Stimulated activated naive CD8-positive, alpha-beta T cell treated with anti-CD3 and anti-CD28 coated beads, Interleukin-15, Interleukin-2, amounts not matched to agents 100 U/mL and 50 U/mL, for 24 hours (primary cell): ENCODE measurements at regions not wholly inside any gene's neighbourhood (a gene's known extent, or its start where the extent isn't known, plus 50 kb on each side); places are given as distances from the start of the nearest gene placed in this dataset.

ENCODE experiments used
- ATAC-seq: fragments of 150-1000 bp; cut with Tn5 transposase; one replicate; pipeline ENCODE4 v1.10.0; 2021
- DNase-seq: peaks from one replicate; pipeline ENCODE4 v3.0.0; 2021

DNA sequence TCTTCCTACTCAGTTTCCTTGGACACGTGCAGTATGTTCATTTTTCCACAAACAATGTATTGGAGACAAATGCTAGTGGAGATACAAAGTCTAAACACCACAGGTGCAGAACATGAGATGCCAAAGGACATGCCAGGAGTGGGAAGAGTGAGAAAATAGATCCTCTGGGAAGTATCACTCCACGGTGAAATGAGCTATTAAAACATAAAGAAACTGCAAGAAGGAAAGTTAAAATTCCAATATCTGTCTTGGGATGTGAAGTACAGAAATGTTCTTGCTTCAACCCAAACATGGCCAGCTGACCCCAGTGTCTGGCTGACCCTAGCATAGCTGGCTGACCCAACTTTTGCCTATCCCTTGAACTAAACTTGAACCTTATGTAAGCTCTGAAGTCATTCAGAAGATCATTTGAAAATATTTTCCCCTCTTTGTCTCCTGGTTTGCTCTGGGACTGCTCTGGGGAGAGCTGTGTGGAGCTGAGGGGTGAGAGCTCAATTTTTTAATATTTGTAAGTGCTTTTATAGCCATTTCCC, 59.5 kb downstream of the FZD1 start:
- ATAC-seq: no peak
- DNase-seq: no peak

DNA sequence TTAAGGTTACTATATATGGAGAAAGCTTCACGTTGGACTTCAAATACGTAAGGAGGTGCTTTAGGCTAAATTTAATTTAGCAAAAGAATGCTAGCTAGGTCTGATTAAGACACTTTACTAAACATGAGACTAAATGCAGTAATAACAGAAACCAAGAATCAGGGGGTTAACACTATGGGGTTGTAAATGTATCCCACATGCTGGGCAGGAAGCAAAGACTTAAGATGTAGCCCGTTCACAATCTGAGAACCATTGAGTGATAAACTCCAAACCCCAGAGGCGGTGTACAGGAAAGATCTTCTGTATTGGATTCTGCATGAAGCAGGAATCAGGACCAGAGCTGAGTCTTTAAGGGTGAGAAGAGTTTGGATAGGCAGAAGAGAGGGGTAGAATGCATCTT, 60.4 kb downstream of the FZD1 start:
- DNase-seq (no peak), ATAC-seq (no peak)

DNA sequence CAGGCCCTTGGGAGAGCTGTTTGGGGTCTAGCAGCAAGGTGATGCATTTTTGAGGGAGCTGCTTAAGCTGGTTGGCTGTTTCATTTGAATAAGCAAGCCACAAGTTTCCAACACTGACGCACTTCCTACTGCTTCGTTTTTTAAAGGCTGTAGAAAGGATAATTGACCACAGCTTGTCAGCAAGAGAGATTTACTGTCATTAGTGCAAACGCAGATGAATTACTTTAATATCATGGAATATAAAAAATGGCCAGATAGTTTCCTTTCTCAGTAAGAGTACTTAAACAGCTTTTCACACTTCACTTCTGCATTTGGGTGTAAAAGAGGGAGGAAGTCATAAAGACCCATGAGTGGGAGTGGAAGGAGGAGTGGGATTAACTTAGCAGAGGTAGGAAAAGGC, 61.5 kb downstream of the FZD1 start:
- DNase-seq (no peak), ATAC-seq (no peak)

DNA sequence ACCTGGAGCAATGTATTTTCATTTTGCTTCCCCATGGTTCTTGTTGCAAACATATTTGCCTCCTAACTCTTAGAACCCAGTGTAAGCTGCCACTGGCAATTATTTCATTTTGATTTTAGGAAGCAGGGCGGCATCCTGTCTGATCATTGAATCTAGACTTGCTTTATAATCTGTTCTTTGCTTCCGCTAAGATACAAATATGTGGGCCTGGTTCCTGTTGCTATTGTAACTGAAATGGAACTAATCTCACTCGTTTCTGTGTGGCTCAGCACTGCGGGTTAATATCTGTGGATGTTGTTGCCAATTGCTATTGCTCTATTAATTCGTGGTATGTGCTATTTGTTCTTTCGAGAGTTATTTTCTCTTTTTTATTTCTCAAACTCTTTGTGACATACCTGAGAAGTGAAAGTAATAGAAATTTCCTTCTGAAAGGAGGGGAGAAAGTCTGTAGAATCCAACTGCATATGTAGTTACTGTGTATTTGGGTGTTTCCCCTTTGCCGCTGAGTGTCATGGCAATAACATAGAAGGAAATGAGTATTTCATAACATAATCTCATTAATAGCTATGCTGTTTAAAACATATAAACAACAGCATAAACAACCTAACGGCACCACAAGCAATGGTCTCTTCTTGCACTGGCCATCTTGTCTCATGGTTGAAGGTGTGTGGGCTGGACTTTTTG, 62.4 kb downstream of the FZD1 start:
- no peak for DNase-seq

DNA sequence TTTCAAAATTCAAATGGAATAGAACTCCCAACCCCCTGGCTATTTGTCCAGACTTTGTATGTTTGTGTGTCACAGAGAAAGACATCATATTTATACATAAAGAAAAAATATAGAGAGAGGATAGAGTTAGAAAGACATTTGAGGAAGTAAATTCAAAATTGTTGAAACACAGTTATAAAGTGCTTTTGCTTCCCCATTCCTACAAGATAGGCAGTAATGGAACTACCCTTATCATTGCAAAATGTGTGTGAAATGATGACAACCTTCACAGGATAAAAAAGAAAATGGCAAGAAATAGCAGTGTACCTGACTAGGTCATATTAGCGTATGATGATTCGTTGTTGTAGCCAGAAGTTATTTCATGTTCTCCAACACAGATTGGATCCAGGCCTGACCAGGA, 63.1 kb downstream of the FZD1 start:
- ATAC-seq (no peak), DNase-seq (no peak)

More for the DNA sequence above, 62.4 kb downstream of the FZD1 start:
- no peak for ATAC-seq

DNA sequence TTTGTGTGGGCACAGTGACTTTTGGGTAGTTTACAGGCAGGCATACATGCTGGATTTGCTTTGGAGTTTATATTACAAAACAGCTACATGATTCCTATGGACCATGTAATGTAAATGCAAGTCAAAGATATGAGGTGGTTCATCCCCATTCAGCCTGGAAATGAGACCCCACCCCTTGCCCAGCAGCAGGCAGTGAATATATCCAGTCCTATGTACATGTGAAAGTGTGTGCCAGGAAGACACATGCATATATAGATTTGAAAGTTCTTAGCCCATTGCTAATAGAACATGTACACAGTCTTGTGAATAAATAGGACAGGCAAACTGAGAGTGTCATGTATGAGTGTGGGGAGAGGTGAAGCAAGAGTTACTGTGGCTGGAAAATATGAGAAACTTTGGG, 65.3 kb downstream of the FZD1 start:
- DNase-seq: no peak
- ATAC-seq: no peak

DNA sequence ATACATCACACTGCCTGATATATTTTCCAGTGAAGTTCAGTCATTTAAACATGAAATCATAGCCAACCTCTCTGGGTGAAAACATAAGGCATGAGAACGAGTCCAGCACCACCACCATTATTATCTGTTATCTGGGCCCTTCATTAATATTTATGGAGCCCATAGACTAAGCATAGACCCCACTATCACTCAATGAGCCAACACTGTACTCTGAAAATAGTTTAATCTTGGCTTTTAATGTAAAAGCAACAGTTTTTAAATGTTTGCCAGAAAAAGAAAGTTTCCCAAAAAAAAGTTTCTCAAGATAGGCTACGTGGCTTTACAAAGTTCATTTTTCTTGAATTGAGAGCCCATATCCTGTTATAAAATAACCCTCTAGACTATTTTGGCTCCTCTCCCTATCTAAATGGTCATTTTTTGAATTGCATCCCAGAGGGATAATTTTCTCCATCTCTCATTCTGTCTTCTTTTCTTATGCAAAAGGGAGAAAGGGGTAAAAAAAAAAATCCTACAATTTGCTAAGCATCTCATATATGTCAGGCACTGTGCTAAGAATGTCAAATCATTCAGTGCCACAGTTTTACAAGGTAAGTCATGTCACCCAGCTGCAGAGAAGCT, 66.1 kb downstream of the FZD1 start:
- ATAC-seq (no peak), DNase-seq (no peak)

DNA sequence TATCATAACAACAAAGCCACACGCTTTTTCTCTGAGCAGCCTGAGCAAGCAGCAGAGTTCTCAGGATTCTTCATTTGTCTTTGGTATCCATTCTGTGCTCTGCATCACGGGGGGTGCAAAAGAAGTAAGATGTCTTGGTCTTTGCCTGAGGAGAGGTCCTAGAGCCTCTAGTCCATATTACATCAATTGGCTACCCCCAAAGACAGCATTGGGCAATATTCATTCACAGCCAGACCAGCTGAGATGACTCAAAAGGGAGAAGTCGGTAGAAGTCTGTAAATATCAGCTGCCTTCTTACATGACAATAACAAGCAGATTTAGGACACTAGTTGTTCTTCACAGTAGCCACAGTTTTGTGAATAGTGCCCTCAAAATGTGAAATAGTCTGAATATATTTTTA, 66.6 kb downstream of the FZD1 start:
- no peak for DNase-seq
- no peak for ATAC-seq

DNA sequence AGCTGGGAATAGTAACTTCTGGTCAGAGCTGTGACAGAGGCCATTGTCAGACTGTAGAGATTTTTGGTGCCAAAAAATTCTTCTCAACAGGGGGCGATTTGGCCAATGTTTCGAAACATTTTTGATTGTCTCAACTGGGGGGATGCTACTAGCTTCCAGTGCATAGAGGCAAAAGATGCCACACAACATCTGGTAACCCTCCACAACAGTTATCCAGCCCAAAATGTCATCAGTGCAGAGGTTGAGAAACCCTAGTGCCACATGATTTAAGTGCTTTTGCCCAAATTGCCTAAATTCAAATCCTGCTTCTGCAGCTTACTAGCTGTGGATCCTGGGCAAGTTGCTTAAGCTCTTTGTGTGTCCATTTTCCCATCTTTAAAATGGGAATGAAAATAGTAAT, 71.9 kb downstream of the FZD1 start:
- no peak for DNase-seq
- no peak for ATAC-seq

DNA sequence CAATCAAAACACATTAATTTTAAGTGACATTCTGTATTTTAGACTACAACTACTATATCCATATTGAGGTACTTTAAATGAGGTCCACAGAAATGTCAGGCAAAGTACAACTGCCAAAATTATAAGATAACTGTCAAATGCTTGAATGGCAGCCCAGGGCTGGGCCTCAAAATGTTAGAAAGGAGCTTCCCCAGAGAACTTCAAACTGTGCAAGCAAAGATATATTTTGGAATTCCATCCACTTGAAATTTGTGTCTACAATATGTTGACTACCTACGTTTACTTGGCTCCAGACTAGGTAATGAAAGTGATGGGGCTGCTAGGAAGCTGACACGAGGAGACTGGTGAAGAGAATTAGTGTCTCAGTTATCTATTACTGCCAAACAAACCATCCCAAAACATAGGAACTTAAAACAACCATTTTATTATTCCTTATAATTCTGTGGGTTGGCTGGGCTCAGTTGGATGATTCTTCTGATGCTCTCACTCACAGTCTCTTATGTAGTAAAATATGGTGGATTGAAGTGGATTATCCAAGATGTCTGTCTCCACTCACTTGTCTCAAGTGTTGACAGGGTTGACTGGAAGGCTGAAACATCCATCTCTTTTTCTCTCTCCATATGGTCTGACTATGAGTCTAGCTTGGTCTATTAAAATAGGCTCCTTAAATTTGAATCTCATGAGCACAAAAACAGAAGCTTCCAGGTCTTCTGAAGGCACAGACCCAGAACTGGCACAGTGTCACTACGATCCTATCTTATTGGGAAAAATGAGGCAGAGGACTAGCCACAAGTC, 74.2 kb downstream of the FZD1 start:
- no peak for ATAC-seq
- DNase-seq: no peak

DNA sequence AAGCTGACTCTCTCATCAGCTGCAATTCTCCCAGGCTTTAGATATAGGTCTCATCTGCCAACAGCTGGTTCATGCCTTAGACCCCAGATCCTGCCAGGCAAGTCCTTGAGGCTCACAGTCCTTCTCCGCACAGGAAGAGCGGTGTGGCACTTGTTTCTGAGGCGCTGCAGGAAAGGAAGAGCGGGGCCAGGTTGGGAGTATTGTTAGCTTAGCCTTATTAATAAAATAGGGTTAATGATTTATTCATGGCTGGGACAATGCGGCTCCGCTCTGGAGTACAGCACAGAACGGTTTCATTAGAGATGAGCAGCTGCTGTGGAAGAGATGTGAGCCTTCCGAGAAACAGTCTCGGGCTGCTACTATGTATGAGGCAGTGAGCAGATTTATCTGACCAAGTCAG, 78.1 kb downstream of the FZD1 start:
- DNase-seq (no peak), ATAC-seq (no peak)

DNA sequence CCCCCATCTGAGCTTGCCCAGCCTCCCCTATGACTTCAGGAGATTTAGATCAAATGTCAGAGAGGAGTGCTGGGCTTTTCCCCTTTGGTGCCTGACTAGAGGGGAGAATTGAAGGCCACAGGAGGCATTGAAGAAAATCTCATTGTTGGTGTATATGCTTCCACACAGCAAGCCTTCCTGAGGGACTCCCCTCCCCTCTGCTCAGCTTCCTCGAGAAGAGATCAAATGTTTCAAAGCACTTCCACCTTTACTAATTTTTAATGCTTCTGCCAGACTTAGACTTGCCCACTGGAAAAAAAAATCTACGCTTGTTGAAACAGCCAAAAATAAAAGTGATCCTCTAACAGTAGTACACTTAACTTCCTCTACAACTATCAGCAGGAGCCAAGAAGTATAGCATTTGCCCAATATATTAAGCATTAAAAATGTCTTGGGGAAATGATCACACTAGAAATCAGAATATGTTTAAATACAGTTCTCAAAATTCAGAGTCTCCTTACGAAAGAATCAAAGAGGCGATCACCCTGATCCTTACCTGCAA, 79.3 kb downstream of the FZD1 start:
- DNase-seq (no peak), ATAC-seq (no peak)

DNA sequence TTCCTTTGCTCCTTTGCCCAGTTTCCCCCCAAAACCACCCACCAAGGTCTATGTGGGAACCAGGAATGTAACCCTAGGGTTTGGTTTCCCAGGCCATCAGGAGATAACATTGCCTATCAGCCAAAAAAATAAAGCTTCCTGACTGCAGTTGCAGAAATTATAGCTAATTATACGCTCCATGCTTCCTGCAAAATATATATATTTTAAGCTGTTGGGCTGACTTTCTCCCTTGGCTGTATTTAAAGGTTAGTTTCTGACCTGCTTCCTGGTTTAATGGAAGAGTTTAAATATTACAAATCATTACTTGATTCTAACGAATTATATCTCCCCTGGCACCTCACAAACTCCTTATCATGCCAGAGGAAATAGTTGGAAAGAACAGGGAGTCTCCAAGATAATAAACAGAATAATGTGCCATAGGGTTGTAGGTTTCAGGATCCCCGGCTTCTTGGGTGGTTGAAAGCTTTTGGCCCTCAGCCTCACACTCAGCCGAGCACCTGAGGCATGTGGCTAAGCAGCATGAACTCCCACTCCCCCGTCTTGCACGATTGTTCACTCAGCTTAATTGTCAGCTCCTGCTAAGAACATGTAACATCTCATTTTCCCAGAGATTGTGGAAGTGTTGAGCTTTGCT, 79.9 kb downstream of the FZD1 start:
- DNase-seq (no peak), ATAC-seq (no peak)

DNA sequence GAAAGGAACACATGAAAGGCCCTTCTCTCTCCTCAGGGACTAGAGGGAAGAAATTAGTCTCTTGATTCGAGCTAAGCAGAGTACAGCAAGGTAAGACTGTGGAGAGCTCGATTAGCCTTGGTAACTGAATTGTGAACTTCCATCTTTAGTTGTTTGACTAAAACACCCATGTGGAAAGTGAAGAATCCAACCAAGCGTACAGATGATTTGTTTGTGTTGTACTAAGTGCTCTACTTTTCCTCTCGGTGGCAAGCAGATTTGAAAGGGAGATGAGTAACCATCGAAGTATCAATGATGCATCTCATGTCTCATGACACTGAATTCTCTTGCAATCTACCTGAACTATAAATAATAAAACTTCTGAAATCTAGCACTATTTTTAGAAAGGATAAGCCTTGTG, 80.7 kb downstream of the FZD1 start:
- DNase-seq: no peak
- ATAC-seq: no peak

DNA sequence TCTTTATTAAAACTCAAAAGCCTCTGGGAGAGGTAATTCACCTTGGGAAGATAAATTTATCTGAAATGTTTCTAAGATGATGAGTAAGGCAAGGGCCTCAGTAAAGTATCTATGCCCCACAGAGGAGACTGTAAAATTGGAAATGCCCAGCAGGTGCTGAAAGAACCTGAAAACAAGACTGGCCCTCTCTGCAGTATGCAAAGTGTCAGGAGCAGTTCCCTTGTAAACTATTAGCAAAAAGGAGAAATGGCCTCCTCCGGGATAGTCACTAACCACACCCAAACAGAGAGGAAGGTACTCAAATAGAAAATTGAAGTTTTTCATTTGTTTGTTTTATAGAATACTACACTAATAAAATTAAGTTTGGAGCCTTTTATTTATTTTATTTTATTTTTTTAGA, 81.2 kb downstream of the FZD1 start:
- DNase-seq: no peak
- ATAC-seq: no peak

DNA sequence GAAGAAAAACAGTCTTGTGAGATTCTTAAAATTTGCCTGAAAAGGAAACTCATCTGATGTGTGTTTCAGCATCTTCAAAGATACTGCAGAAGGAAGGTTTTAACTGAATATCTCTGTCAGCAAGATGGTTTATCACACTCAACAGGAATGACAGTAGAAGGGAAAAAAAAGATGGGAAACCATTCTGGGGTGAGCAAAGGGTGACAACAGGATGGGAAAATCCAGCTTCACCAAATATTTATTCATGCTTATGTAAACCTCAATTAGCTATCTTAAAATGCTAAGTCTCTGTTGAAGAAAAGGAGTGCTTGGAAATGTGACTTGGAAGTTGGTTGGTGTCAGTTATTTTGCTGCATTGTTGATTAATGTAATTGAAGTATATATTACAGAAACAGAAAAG, 82.2 kb downstream of the FZD1 start:
- ATAC-seq (no peak), DNase-seq (no peak)

DNA sequence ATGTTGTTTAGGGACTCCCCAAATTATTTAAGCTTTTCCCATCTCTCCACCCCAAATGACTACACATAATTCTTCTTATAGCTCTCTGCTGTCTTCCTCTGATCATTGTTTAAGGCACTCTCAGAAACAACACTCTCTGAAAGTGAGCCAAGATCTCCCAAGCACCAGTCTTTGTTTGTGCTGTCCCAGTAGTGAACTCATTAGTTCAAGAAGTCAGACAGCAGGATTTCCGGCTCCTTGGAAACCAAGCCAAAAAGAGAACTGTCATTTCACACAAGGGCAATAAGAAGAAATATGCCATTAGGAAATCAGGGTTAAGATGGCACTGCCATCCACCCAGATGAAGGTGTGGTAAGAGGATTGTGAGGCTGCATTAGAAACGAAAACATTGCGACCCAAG, 83.1 kb downstream of the FZD1 start:
- DNase-seq (no peak), ATAC-seq (no peak)

DNA sequence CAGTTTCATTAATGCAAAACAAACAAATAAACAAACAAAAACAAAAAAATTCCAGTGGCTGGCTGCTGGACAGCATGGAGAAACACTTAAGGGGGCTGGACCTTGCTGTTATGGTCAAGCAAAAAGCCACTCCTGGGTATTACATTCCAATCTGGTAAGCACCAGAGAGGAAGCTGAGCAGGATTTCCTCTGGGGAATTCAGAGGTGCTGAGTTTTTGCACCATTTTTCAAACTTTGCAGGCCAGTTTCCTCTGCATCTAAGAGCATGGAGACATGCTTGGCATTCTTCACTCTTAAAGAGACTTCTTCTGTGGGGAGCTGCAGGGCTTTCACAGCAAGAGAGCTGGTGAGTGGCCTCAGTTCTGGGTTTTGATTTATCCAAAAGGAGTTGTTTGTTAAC, 84.5 kb downstream of the FZD1 start:
- ATAC-seq (no peak), DNase-seq (no peak)

DNA sequence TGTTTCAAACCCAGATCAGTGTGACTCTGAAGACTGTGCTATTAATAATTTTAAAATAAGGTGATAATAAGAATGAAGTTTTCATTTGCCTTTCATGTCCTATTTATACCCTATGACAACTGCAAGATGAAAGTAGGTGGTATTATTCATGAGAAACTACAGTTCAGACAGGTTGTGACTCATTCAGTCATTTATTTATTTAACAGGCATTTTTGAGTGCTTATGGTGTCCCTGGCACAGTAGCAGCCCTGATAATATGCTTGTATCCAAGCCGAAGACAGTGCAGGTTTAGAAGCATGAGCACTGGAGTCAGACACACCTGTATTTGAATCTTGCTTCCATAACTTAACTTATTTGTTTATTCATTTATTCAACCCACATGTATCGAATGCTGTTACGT, 87.1 kb downstream of the FZD1 start:
- ATAC-seq: no peak
- DNase-seq: no peak

DNA sequence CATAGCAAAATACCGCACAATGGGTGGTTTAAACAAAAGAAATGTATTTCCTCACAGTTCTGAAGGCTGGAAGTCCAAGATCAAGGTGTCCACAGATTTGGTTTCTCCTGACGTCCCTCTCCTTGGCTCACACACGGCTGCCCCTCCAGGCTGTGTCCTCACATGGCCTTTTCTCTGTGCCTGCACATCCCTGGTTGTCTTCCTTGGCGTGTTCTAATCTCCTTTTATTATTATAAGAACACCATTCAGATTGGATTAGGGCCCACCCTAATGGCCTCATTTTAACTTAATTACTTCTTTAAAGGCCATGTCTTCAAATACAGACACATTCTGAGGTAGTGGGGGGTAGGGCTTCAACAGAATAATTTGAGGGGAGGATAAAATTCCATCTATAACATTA, 87.9 kb downstream of the FZD1 start:
- no peak for DNase-seq
- ATAC-seq: no peak

DNA sequence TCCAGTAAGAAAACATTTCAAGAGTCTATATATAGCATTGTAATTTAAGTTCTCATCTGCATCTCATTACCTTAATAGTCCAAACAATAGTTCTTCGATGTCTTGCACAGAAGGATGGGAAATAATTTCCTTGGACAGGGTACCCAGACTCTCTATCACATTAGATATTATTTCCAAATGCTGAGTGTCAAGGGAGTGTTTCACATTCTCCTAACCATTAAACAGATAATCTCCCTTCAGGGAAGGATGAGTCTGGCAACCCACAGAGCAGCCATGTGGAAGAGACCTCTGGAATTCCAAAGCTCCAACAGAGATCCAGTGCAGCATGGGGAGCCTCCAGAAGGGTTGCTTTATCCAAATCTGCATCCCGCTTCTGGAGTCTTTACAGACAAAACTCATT, 89.6 kb downstream of the FZD1 start:
- no peak for DNase-seq
- no peak for ATAC-seq

DNA sequence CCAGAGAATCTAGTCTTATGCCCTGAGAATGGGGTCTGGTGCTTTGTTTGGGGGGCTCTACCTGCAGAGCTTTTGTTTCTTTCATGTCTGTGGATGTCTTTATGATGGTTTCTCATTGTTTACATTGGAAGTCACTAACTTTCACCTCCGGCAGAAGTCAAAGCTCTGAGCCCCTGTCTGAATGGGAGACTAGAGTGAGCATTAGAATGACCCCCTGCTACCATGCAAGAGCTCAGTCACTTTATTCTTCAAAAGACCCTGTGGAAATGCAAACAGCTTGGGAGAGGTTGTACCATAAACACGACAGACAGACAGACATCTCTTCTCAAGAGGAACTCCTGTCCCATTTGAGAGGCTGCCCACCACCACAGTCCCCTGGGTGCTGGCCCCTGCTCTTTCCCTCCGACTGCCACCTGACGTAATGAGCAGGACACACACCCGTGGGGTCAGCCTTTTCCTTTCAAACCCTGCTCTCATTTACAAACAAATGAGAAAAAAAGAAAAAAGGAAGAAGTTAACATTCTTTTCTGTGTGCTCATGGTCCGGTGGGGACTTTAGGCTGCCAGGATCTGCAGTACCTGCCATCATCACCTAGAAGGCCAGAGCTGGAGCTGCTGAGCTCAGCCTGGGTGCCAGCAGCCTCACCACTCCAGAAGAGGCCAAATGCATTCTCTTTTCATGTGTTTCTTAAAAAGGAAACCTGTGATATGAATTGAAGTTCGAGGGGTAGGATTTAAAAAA, 91.6 kb downstream of the FZD1 start:
- ATAC-seq (no peak), DNase-seq (no peak)
